SK-N-SH treated with all-trans-retinoic acid at 6 μM for 48 hours (cell line): ENCODE measurements at regions not wholly inside any gene's neighbourhood (a gene's known extent, or its start where the extent isn't known, plus 50 kb on each side); places are given as distances from the start of the nearest gene placed in this dataset.

Source experiments
- CREB5 ChIP-seq: fragments of 250-450 bp; sonication (Bioruptor Pico); IDR thresholded peaks from 2 replicates; pipeline ENCODE4 v1.5.1; 2020; ENCODE audit warnings: low read depth, mild to moderate bottlenecking, moderate library complexity
- CSDC2 ChIP-seq: fragments of 250-450 bp; sonication (Bioruptor Pico); IDR thresholded peaks from 2 replicates; pipeline ENCODE4 v1.5.0; 2020; ENCODE audit warnings: mild to moderate bottlenecking, moderate library complexity
- GLIS3 ChIP-seq: fragments of 250-450 bp; sonication (Bioruptor Pico); IDR thresholded peaks from 2 replicates; pipeline ENCODE4 v1.5.0; 2020; ENCODE audit warnings: mild to moderate bottlenecking, moderate library complexity
- ZNF565 ChIP-seq: fragments of 450-650 bp; formaldehyde crosslinking; conservative IDR thresholded peaks from 2 replicates; pipeline ENCODE4 v1.5.0; 2020; ENCODE audit warnings: low read depth, mild to moderate bottlenecking, moderate library complexity
- TF ChIP-seq, protein P1 (sequence below): fragments of 250-450 bp; sonication (Bioruptor Pico); IDR thresholded peaks from 2 replicates; pipeline ENCODE4 v1.8.0; 2020; ENCODE audit warnings: mild to moderate bottlenecking, moderate library complexity, borderline replicate concordance

GRCh38 chr12:34379142-34379541, 356.8 kb downstream of the ALG10 start:
- TF ChIP-seq, protein P1, sequence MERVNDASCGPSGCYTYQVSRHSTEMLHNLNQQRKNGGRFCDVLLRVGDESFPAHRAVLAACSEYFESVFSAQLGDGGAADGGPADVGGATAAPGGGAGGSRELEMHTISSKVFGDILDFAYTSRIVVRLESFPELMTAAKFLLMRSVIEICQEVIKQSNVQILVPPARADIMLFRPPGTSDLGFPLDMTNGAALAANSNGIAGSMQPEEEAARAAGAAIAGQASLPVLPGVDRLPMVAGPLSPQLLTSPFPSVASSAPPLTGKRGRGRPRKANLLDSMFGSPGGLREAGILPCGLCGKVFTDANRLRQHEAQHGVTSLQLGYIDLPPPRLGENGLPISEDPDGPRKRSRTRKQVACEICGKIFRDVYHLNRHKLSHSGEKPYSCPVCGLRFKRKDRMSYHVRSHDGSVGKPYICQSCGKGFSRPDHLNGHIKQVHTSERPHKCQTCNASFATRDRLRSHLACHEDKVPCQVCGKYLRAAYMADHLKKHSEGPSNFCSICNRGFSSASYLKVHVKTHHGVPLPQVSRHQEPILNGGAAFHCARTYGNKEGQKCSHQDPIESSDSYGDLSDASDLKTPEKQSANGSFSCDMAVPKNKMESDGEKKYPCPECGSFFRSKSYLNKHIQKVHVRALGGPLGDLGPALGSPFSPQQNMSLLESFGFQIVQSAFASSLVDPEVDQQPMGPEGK (CRISPR knock-in tag) = no peak
- TF ChIP-seq GLIS3 (CRISPR knock-in tag) (no peak), CSDC2 (CRISPR knock-in tag) (no peak), CREB5 (CRISPR knock-in tag) (no peak), ZNF565 (no peak)
